ENCODE measurements at regions not wholly inside any gene's neighbourhood (a gene's known extent, or its start where the extent isn't known, plus 50 kb on each side); places are given as distances from the start of the nearest gene placed in this dataset.
"Not testable (repeated sequence)": the region's sequence is repeated elsewhere in the genome, so short reads cannot be mapped to it uniquely, and the experiment has no call there.

DNA sequence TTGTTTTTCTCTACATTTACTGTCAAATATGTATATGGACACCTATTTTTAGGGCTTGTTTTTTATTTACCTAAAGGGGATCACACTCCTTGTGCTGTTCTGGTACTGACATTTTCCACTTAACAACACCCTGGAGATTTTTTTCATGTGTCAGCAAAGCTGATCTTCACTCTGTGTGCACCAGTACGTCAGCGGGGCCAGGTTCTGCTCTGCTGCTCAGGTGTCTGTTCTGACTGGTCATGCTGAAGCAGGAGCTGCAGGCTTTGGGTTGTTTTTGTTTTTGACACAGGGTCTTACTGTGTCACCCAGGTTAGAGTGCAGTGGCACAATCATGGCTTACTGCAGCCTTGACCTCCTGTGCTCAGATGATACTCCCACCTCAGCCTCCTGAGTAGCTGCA, 81.9 kb upstream of the CCND2 start:
- DNase-seq (ENCODE audit: low read depth), result no peak

DNA sequence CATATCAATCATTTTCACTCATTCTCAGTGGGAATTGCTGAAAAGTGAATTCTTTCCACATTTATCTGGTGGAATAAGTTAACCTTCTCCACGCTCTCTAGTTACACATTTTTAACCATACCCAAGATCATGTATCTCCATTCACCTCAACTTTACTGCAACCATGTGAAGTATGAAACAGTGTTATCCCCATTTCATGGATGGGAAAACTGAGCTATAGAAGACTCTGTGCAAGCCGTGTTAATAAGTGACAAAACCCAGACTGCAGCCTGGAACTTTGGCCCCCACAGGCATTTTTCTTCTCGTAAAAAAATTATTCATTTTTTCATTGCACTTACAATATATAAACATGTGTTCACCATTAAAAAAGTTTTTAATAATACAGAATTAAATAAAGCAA, 82.4 kb upstream of the CCND2 start:
- DNase-seq (ENCODE audit: low read depth), result no peak

DNA sequence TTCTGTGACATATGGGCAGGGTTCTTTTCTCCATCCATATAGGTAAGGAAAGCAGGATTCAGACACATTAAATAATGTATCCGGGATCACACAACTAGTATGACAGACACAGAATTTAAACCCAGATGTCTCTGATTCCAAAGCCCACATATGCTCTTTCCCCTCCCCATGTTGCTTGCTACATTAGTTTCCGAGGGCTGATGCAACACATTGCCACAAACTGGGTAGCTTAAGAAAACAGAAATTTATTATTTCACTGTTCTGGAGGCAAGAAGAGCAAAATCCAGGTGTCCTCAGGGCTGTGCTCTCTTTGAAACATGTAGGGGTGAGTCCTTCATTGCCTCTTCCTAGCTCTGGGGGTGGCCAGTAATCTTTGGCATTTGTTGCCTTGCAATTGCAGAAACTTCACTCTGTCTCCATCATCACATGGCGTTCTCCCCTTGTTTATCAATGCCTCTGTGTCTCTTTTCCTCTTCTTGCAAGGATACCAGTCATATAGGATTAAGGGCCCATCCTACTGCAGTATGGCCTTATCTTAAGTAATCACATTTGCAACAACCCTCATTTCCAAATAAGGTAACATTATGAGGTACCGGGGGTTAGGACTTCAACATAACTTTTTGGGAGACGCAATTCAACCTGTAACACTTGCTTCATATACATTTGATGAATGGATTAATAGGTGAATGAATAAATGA, 83.0 kb upstream of the CCND2 start:
- DNase-seq (ENCODE audit: low read depth), result no peak

DNA sequence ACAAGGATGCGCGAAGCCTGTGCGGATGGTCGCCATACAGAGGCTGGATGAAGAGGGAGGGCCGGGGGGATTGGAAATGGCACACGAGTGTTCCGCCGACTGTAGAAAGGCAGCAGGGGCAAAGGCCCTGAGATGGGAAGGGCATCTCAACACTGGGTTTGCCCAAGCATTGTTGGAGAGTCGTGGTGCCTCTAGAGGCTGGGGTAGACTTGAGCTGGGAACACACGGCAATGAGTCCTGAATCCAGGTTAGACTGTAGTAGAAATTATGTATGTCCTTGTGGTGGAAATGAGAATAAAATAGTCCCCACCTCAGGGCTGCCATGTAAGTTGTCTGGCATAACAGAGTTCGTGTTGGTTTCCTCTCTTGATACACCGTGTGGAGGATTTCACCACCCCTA, 83.8 kb upstream of the CCND2 start:
- DNase-seq (ENCODE audit: low read depth), result no peak

DNA sequence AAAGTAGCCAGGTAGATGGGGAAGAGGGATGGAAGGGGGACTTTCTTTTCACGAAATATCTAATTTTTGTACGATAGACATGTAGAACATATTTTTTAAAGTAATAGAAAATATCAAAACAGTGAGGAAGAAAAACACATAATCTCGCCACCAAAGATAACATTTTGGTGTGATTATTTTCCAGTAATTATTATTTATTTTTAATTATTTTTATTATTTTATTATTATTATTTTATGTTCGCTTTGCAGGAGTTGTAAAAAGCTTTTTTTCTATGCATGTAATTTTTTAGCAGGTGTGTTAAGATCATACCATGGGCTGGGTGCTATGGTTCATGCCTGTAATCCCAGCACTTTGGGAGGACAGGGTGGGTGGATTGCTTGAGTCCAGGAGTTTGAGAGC, 85.6 kb upstream of the CCND2 start:
- no peak for DNase-seq (ENCODE audit: low read depth)

DNA sequence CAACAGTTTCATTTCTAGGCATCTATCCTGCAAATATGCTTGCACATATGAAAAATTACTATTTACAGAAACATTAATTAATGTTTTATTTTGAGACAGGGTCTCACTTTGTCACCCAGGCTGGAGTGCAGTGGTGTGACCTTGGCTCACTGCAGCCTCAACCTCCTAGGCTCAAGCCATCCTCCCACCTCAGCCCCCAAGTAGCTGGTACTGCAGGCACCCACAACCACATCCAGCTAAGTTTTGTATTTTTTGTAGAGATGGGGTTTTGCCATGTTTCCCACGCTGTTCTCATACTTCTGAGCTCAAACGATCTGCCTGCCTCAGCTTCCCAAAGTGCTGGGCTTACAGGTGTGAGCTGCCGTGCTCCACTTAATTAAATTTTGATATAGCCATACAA, 86.2 kb upstream of the CCND2 start:
- not testable (repeated sequence) for DNase-seq (ENCODE audit: low read depth)

DNA sequence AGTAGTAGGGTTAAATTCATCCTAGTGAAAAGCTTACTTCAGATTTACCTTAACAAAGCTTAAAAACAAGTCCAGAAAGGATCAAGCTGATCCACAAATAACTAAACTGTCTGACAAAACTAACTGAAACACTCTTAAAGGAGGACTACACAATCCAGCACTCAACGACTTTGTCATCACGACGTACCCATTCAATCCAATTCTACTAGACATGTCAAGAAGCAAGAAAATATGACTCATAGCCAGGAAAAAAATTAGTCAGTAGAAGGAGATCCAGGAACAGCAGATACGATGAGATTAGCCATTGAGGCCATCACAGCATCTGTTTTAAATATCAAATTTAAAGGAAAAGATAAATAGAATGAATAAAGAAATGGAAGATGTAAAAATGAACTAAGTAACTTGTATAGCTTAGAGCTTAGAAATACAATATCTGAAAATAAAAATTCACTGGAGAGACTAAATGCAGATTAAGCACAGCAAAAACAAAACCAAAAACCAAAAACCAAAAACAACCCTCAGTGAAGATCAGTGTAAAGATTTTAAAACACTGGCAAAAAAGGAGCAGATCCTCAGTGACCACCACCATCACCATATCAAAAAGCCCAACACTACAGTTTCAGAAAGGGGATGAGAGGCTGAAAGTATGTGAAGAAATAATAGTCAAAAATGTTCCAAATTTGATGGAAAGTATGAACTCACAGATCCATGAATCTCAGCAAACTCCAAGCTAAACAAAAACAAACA, 95.0 kb upstream of the CCND2 start:
- no peak for DNase-seq (ENCODE audit: low read depth)

DNA sequence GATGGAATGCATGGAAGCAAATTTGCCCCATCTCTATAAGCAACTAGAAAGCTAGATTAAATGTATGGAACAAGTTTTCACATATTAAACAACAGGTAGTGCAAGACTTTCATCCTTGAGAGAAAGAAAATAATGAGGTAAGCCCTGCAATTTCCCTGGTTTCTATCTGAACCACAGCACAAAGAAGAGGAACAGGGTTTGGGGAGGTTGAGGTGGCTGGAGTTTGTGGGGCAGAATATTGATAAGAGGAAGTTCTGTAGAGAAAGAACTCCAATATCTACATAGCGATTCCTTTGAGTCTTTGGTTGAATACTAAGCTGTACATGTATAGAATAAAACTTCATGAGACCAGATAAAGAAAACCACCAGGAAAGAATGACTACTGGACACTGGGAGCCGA, 96.3 kb upstream of the CCND2 start:
- DNase-seq (ENCODE audit: low read depth), result no peak

DNA sequence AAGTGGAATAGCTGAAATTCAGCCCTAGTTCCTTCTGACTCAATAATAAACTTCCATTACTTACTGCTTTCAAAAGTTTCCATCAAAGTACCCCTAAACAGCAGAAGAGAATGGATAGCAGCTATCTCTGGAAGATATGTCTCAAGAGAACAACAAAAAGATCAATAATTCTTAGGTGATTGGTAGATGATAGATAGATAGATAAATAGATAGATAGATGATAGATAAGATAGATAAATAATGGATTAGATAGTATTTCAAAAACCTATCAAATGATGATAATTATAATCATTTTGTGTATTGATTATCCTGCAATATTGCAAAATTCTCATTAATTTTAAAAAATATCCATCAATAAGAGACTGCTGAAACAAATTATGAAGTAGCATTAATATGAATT, 97.4 kb upstream of the CCND2 start:
- no peak for DNase-seq (ENCODE audit: low read depth)

DNA sequence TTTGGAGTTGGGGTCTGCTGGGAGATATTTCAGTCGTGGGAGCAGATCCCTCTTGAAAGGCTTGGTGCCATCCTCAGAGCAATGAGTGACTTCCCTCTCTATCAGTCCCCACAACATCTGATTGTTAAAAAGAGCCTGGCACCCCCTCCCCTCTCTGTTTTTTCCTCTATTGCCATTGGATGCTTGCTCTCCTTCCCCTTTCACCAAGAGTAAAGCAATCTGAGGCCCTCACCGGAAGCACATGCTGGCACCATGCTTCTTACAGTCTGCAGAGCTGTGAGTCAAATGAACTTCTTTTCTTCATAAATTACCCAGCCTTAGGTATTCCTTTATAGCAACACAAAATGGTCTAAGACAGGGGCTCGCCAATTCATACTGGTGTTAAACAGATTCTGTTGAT, 99.1 kb upstream of the CCND2 start:
- no peak for DNase-seq (ENCODE audit: low read depth)

DNA sequence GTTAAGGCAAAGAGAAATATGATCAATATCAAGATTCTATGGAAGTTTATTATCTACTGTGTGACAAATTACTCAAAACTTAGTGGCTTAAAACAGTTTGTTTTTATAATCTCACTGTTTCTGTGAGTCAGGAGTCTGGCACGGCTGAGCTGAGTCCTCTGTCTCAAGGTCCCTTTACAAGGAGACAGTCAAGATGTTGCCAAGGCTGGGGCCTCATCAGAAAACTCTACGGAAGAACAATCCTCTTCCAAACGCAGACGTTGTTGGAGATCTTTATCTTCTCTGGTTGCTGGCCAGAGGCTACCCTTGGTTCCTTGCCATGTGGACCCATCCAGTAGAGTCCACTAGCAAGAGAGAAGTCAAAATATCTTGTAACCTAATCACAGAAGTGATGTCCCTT, 100.6 kb upstream of the CCND2 start:
- DNase-seq (ENCODE audit: low read depth), result no peak

DNA sequence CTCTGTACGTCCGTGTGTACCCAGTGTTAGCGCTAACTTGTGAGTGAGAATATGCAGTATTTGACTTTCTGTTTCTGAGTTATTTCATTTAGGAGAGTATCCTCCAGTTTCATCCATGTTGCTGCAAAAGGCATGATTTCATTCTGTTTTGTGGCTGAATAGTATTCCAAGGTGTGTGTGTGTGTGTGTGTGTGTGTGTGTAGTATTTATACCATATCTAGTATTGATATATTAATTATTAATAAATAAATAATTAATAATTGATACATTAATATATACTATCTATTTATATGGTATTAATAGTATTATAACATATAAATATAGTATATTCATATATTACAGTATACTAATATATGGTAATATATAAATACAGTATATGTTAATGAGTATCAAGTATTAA, 101.8 kb upstream of the CCND2 start:
- DNase-seq (ENCODE audit: low read depth), result no peak

DNA sequence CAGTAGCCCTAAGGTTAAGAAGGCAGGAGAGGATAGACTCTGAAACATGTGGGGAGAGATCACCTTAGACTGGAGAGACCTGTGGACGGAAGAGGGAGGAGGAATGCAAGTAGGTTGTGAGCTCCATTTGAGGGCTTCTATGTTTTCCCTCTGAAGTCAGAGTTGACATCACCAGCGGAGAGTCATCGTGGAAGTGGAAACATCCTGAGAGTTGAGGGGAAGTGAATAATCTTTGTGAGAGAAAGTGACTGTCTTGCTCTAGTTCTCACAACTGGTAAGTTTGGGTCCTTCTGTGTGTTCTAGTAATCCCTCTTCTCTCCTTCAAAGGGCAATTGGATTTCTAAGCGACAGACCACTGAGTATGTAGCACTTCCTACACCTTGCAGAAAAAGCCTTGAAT, 103.6 kb upstream of the CCND2 start:
- DNase-seq (ENCODE audit: low read depth), result no peak

DNA sequence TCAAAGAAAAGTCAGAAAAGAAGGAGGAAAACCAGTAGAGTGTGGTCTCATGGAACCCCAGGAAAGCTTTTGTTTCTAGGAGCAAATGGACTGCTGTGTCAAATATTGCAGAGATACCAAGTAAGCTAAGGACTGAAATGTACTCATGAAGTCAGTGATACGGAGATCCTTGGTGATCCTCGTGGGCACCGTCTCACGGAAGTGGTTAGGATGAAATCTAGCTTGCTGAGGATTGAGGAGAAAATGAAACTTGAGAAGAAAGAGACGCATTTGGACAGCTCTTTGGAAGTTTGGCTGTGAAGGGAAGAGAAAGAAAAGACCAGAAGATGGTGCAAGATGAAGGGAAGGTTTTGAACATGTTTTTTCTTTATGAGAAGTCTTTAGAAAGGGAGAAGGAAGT, 104.0 kb upstream of the CCND2 start:
- no peak for DNase-seq (ENCODE audit: low read depth)

DNA sequence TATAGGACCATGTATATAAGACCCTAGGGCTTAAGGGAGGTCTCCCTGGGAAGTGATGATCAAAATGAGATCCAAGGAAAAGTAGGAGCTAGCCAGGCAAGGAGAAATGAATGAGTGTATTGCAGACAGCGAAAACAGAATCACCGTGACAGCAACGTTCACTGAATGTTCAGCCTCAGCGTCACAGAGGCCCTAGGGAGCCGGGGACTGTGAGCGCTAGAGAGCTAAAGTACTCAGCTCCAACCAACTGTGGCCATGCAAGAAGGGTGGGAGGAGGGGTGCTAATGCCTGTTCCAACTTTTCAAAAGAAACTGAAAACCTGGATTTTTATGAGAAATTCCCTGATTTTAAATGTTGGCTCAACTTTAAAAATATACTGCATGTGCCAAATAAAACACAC, 105.5 kb upstream of the CCND2 start:
- no peak for DNase-seq (ENCODE audit: low read depth)

DNA sequence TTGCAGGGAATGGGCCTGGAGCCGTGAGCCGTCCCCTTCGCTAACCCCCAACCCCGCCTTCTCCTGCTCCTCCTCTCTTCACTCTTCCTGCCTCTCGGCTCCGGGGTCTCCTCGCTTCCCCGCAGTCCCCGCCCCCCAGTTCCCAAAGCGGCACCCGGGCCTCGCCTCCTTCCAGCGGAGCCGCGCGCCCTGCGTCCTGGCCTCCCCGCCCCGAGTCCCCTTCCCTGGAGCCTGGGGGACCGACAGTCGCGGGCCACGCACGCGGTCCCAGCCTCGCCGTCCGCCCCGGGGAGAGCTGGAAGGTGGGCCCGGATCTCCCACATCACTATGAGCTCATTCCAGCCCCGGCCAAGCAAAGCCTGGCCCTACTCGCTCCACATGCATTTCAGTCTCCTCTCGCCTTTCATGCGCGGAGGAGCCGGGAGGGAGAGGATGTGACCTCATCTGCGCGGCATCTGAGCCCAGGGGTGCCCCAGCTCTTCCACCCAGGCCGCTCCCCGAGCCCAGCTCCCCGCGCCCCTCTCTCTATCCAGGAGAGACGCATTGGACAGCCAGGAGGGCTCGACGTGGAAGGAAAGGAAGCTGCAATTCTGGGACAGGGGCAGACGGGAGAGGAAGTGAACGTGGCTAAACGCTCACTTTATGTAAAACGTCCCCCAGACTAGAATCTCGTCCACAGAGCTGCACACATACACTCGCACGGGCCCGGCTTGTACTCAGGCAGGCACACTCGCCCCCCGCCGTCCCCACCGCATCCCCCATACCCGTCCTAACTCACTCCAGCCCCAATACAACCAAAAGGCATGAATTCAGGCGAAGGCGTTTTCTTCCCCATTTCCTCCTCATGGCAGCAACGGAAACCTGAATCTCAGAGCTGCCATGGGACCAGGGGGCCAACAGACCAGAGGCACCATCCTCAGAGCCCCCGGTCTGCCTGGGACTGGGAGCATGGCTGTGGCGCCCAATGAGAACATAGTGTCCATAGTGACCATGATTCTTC, 108.7 kb upstream of the CCND2 start:
- peak; percentile 34 for DNase-seq (ENCODE audit: low read depth)

DNA sequence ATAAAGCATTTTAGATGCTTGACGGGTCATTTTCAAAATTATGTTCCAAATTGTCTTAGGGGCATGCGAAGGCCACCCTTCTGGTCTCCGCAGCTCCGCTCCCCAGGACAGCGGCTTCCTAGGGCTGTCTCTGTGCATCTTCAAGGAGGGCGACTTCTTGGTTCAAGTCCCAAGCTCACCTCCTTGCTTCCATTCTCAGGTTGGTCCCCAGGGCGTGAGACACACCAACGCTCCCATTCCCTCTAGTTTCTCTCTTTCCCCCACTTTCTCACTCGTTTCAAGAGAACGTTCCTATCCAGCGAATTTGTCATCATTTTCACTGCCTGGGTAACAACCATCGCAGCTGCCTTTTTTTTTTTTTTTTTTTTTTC, 109.4 kb upstream of the CCND2 start:
- no peak for DNase-seq (ENCODE audit: low read depth)

DNA sequence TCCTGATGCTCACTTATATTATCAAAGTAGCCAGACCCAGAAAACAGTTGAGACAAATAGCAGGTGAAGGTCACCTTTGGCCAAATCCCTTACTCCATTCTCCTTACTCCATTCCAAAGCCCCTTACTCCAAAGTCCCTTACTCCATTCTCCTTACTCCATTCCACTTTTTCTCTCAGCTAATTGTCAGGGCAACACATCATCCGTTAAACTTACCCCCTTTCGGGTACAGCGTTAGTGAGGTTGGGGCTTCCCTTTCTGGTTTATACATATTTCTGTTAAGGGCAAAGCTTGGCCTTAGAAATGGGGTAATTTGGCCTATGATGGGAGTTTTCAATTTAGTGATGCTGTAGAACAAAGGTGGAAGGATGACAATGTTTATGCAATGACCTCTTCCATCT, 111.8 kb upstream of the CCND2 start:
- DNase-seq (ENCODE audit: low read depth), result no peak

DNA sequence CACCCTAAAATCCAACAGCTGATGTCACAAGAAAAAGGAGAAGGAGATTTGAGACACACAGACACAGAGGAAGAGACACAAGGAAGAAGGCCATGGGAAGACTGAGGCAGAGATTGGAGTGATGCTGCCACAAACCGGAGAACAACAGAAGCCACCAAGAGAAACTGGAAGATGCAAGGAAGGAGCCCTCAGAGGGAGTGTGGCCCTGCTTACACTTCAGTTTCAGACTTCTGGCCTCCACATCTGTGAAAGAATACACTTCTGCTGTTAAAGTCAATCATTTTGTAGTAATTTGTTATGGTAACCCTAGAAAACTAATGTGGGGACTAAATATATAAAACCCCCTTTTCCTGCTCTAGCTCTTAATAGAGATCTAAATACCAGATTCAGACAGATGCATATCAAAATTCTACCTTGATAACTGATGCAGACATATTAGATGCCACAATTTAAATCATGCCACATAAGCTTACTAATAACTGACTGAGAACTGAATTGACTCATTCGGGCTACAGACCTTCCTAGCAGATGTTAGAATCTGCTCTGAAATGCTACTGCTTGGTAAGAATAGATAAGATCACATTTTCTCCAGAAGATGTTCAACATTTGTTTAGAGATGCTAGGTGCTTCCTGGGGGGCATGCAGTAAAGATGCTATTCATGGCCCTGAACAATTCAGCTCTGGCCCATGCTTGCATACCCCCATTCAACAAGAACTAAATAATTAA, 113.1 kb upstream of the CCND2 start:
- DNase-seq (ENCODE audit: low read depth), result no peak

DNA sequence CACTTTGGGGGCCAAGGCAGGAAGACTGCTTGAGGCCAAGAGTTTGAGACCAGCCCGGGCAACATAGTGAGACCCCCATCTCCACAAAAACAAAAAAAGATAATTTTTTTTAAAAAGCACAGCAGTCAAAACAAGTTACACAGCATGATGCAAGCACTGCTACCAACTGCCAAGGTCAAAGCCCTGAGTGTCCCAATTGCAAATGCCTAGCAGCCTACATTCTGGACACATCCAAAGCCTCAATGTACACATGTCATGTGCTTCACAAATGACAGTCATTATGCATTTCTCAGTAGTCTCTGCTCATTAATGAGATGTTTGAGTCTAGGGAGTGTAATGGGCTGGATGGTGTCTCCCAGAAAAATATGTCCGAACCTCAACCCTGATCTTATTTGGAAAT, 113.7 kb upstream of the CCND2 start:
- DNase-seq (ENCODE audit: low read depth), result no peak

DNA sequence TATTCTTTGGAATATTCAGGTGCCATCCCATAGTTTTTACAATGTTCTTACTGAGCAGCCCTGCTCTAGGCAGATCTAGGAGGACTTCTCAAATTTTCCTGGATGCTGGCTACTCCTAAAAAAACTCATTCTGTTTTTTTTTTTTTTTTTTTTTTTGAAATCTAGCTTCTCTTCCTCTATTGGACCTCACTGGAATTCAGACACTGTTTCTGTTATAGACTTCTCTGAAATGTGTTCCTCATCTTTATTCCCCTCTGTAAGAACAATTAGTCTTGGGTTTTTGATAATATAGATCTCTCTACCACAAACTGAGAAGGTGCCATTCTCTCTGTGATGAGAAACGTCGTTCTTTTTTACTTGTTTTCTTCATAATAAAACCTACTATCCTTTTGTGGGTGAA, 115.3 kb upstream of the CCND2 start:
- no peak for DNase-seq (ENCODE audit: low read depth)

DNA sequence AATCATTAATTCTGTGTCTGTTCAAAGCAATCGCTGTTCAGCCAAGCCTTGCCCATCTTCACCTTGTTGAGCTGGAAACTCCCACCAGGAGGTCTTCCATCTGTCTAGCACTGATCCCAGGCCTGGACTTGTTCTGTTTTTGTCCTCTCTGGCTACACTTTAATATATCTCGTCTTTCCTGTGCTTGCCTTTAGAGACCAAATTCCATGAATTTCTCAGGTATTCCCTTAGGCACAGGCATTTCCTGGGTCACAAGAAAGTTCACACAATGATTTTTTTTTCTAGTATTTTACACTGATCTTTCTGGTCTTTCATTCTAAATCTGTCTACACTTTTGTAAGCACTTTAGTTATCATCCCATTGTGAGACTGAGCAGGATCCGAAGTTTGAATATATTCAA, 116.4 kb upstream of the CCND2 start:
- DNase-seq (ENCODE audit: low read depth), result no peak
